PC-3 (cell line): ENCODE measurements at regions not wholly inside any gene's neighbourhood (a gene's known extent, or its start where the extent isn't known, plus 50 kb on each side); places are given as distances from the start of the nearest gene placed in this dataset.
"Not testable (repeated sequence)": the region's sequence is repeated elsewhere in the genome, so short reads cannot be mapped to it uniquely, and the experiment has no call there.

Experiments
- ATAC-seq: fragments of 200-7000 bp; cut with Tn5 transposase; 2 replicates; pipeline ENCODE4 v1.9.1; 2020; ENCODE audit warnings: mild to moderate bottlenecking, moderate library complexity
- BruUV-seq: library from RNA; stranded (reverse); fragments of 400-500 nt; replicated peaks from 2 replicates; lab custom pipeline; 2021; lab: Mats Ljungman, UMichigan
- CTCF ChIA-PET: fragments of 300-600 bp; sonication (Branson Sonifier 250); formaldehyde crosslinking; loops from one replicate; lab custom pipeline; 2022; ENCODE audit warnings: antibody characterized with exemption; lab: Charles Lee
- POLR2A ChIA-PET: fragments of 300-600 bp; sonication (Branson Sonifier 250); formaldehyde crosslinking; loops from one replicate; lab custom pipeline; 2022; ENCODE audit warnings: antibody characterized with exemption; ENCODE audit not compliant: unreplicated experiment; lab: Charles Lee
- DNase-seq: peaks from one replicate; pipeline ENCODE4 v3.0.0-alpha.2; 2015
- H2AFZ ChIP-seq: fragments of 300-600 bp; sonication (generic); 2 replicates; pipeline ENCODE4 v1.6.0; 2016; ENCODE audit warnings: antibody characterized with exemption, low read length
- H3F3A ChIP-seq: fragments of 300-600 bp; sonication (generic); one replicate; pipeline ENCODE4 v1.6.0; 2017; ENCODE audit warnings: antibody characterized with exemption, low read length, control low read depth, mild to moderate bottlenecking; ENCODE audit not compliant: unreplicated experiment
- H3K27ac ChIP-seq: fragments of 300-600 bp; sonication (generic); 2 replicates; pipeline ENCODE4 v1.5.1; 2016; ENCODE audit warnings: mild to moderate bottlenecking, low read length
- H3K27me3 ChIP-seq: fragments of 300-600 bp; sonication (generic); 2 replicates; pipeline ENCODE4 v1.6.1; 2016; ENCODE audit warnings: low read length, mixed read lengths
- H3K36me3 ChIP-seq: fragments of 300-600 bp; sonication (generic); 2 replicates; pipeline ENCODE4 v1.6.1; 2016; ENCODE audit warnings: low read depth, mixed run types, low read length, mixed read lengths
- H3K4me1 ChIP-seq: fragments of 300-600 bp; sonication (generic); 2 replicates; pipeline ENCODE4 v1.5.1; 2016; ENCODE audit warnings: low read length; ENCODE audit not compliant: insufficient read depth
- H3K4me2 ChIP-seq: fragments of 300-600 bp; sonication (generic); 2 replicates; pipeline ENCODE4 v1.6.0; 2016; ENCODE audit warnings: low read length
- H3K4me3 ChIP-seq: fragments of 300-600 bp; sonication (generic); 2 replicates; pipeline ENCODE4 v1.5.1; 2016; ENCODE audit warnings: mild to moderate bottlenecking, low read length, mixed read lengths
- H3K79me2 ChIP-seq: fragments of 300-600 bp; sonication (generic); 2 replicates; pipeline ENCODE4 v1.6.1; 2017; ENCODE audit warnings: low read length, mixed read lengths
- H3K9ac ChIP-seq: fragments of 300-600 bp; sonication (generic); 2 replicates; pipeline ENCODE4 v1.6.0; 2016; ENCODE audit warnings: mild to moderate bottlenecking, low read length
- H3K9me2 ChIP-seq: fragments of 300-600 bp; sonication (generic); replicated peaks from 2 replicates; pipeline ENCODE4 v1.6.1; 2016; ENCODE audit warnings: mixed run types, low read length, mixed read lengths
- H3K9me3 ChIP-seq: fragments of 300-600 bp; sonication (generic); 2 replicates; pipeline ENCODE4 v1.6.1; 2016; ENCODE audit warnings: low read length, mixed read lengths
- H4K20me1 ChIP-seq: fragments of 300-600 bp; sonication (generic); 2 replicates; pipeline ENCODE4 v1.6.1; 2016; ENCODE audit warnings: low read length, mixed read lengths
- EZH2 ChIP-seq: fragments of 300-600 bp; sonication (generic); IDR thresholded peaks from one replicate; pipeline ENCODE4 v1.6.1; 2017; ENCODE audit warnings: antibody characterized with exemption, mild to moderate bottlenecking, low read length; ENCODE audit not compliant: unreplicated experiment
- EZH2phosphoT487 ChIP-seq: fragments of 300-600 bp; sonication (generic); IDR thresholded peaks from 2 replicates; pipeline ENCODE4 v1.6.1; 2018; ENCODE audit warnings: mild to moderate bottlenecking, antibody characterized with exemption, low read length, borderline replicate concordance
- intact Hi-C: fragments of 100-400 bp; cut with micrococcal nuclease; formaldehyde crosslinking; loops from 2 replicates; pipeline ENCODE4 v1.9.0; 2023
- TF ChIP-seq, protein P1 (sequence below): fragments of 300-600 bp; sonication (generic); conservative IDR thresholded peaks from 2 replicates; pipeline ENCODE4 v1.5.1; 2017; ENCODE audit warnings: antibody characterized with exemption, low read depth, mild to moderate bottlenecking, low read length

DNA sequence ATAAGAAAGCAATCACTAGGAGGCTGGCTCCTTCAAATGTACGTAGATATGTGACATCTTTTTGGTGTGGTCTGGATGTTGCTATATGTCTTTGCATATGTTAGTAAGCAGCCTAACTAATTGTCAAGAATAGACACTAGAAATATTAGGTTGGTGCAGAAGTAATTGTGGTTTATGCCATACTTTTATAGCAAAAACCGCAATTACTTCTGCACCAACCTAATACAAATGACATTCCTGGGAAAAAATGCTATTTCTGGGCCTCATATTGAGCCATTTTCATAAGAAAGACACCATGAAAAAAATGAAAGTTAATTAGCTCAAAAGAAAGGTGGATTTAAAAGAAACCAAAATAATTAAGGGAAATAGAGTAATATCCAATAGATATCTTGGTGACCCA is 555.8 kb downstream of the ZNF385D start:
- Histone ChIP-seq H3F3A (no peaks in the 10 kb centered on the region), H3K4me2 (no peak overlapping the region), H2AFZ (no peak overlapping the region), H3K79me2 (no peaks in the 10 kb centered on the region), H3K27me3 (no peaks in the 10 kb centered on the region), H4K20me1 (no peaks in the 10 kb centered on the region), H3K9ac (no peak overlapping the region), H3K36me3 (no peaks in the 10 kb centered on the region), H3K27ac (no peak overlapping the region), H3K9me3 (no peaks in the 10 kb centered on the region), H3K4me3 (no peak overlapping the region), H3K4me1 (no peaks in the 10 kb centered on the region), H3K9me2 (no peaks in the 10 kb centered on the region)
- no peak for ATAC-seq
- ChIA-PET POLR2A (no interaction called here), CTCF (no interaction called here)
- no peak for DNase-seq
- no peak for TF ChIP-seq EZH2phosphoT487
- TF ChIP-seq, protein P1, sequence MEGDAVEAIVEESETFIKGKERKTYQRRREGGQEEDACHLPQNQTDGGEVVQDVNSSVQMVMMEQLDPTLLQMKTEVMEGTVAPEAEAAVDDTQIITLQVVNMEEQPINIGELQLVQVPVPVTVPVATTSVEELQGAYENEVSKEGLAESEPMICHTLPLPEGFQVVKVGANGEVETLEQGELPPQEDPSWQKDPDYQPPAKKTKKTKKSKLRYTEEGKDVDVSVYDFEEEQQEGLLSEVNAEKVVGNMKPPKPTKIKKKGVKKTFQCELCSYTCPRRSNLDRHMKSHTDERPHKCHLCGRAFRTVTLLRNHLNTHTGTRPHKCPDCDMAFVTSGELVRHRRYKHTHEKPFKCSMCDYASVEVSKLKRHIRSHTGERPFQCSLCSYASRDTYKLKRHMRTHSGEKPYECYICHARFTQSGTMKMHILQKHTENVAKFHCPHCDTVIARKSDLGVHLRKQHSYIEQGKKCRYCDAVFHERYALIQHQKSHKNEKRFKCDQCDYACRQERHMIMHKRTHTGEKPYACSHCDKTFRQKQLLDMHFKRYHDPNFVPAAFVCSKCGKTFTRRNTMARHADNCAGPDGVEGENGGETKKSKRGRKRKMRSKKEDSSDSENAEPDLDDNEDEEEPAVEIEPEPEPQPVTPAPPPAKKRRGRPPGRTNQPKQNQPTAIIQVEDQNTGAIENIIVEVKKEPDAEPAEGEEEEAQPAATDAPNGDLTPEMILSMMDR, result no peak
- TF ChIP-seq EZH2, result no peak
- intact Hi-C loops, result no loop called here
- BruUV-seq, result no TSS peak

DNA sequence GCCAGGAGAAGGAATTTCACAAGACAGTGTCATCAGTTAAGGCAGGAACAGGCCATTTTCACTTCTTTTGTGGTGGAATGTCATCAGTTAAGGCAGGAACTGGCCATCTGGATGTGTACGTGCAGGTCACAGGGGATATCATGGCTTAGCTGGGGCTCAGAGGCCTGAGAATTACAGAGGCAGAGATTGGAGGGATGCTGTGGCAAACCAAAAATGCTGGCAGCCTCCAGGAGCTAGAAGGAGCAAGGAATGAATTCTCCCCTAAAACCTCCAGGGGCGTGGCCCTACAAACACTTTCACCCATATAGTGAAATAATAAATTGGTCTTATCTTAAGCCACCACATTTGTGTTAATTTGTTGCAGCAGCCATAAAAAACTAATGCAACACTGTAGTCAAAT is 557.0 kb downstream of the ZNF385D start:
- H3K4me3 ChIP-seq, H3K9me3 ChIP-seq, H3K36me3 ChIP-seq, DNase-seq, H3K79me2 ChIP-seq, H3K4me2 ChIP-seq, intact Hi-C loops, CTCF ChIA-PET, H3K9me2 ChIP-seq, H3K4me1 ChIP-seq, H3K27ac ChIP-seq, H3K9ac ChIP-seq, H3F3A ChIP-seq, POLR2A ChIA-PET, H4K20me1 ChIP-seq, H3K27me3 ChIP-seq, ATAC-seq, H2AFZ ChIP-seq, BruUV-seq: not testable (repeated sequence)

DNA sequence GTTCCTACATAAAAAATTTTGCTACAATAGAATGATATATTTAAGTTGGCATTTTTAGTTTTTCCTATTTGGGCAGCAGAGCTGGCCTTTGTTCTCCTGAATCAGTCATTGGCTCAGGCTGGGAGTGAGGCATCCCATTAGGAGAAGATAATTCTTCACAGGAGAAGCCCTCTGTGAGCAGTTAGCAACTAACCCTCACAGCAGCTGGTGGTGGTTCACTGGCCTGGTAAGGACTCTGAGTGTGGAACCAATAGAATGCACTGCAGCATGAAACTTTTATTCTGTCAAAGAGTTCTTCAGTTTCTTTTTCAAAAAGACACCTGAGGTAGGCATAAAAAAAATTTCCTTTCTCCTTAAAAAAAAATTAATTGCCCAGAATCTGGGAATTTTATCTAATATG is 562.6 kb downstream of the ZNF385D start:
- intact Hi-C loops, result no loop called here
- H3K27ac ChIP-seq, result no peak overlapping the region
- H3K36me3 ChIP-seq, result no peaks in the 10 kb centered on the region
- no peaks in the 10 kb centered on the region for H3K79me2 ChIP-seq
- no peak overlapping the region for H3K4me3 ChIP-seq
- no peak overlapping the region for H3K9ac ChIP-seq
- H3K4me2 ChIP-seq, result no peak overlapping the region
- no peaks in the 10 kb centered on the region for H4K20me1 ChIP-seq
- H3K9me3 ChIP-seq, result 0 out of 2 replicates have a peak, but pooled peaks cover 4% of the 10 kb centered on the region
- TF ChIP-seq EZH2phosphoT487, result no peak
- no peak for TF ChIP-seq EZH2
- TF ChIP-seq, protein P1, result no peak
- no TSS peak for BruUV-seq
- ATAC-seq (no peak), DNase-seq (no peak)
- no peaks in the 10 kb centered on the region for H3K4me1 ChIP-seq
- POLR2A ChIA-PET, result no interaction called here
- H3F3A ChIP-seq, result no peaks in the 10 kb centered on the region
- no peak overlapping the region for H2AFZ ChIP-seq
- H3K27me3 ChIP-seq, result no peaks in the 10 kb centered on the region
- CTCF ChIA-PET, result no interaction called here
- no peaks in the 10 kb centered on the region for H3K9me2 ChIP-seq
